Liver (tissue), 8 donors: ENCODE measurements at regions not wholly inside any gene's neighbourhood (a gene's known extent, or its start where the extent isn't known, plus 50 kb on each side); places are given as distances from the start of the nearest gene placed in this dataset.

ENCODE experiments used
- DNase-seq: peaks from one replicate; pipeline ENCODE4 v3.0.0-alpha.2; 2017; ENCODE audit warnings: low spot score
- H3K27ac ChIP-seq, 2 donors: one replicate each; pipeline ENCODE4 v1.7.0; 2013; ENCODE audit warnings: inconsistent platforms in 2 of 2, low read length in 2 of 2, control low read depth in 1 of 2, low read depth in 1 of 2, mild to moderate bottlenecking in 1 of 2
- H3K27me3 ChIP-seq, 4 donors: one replicate each; pipeline versions ENCODE4 v1.6.1 to v1.7.0; 2013; ENCODE audit warnings: low read length in 3 of 4, inconsistent platforms in 1 of 4, mild to moderate bottlenecking in 1 of 4, moderate library complexity in 1 of 4; ENCODE audit not compliant: control insufficient read depth in 4 of 4, insufficient read depth in 4 of 4
- H3K36me3 ChIP-seq, 4 donors: one replicate each; pipeline versions ENCODE4 v1.6.1 to v1.7.0; 2013; ENCODE audit warnings: low read length in 3 of 4, mild to moderate bottlenecking in 3 of 4, low read depth in 1 of 4, moderate library complexity in 1 of 4; ENCODE audit not compliant: control insufficient read depth in 4 of 4, insufficient read depth in 3 of 4
- H3K4me1 ChIP-seq, 4 donors: one replicate each; pipeline versions ENCODE4 v1.6.1 to v1.7.0; 2013; ENCODE audit warnings: low read length in 3 of 4, mild to moderate bottlenecking in 3 of 4, moderate library complexity in 1 of 4; ENCODE audit not compliant: control insufficient read depth in 4 of 4, insufficient read depth in 4 of 4
- H3K4me3 ChIP-seq, 3 donors: one replicate each; pipeline versions ENCODE4 v1.6.1 to v1.7.0; 2013; ENCODE audit warnings: low read length in 3 of 3, control low read depth in 1 of 3, low read depth in 1 of 3, mild to moderate bottlenecking in 1 of 3
- H3K9ac ChIP-seq, 2 donors: one replicate each; pipeline ENCODE4 v1.7.0; 2013; ENCODE audit warnings: low read length in 2 of 2, mild to moderate bottlenecking in 2 of 2, moderate library complexity in 2 of 2, control low read depth in 1 of 2, low read depth in 1 of 2
- H3K9me3 ChIP-seq, 4 donors: one replicate each; pipeline versions ENCODE4 v1.6.1 to v1.7.0; 2013; ENCODE audit warnings: low read length in 3 of 4; ENCODE audit not compliant: control insufficient read depth in 4 of 4
- EGR1 ChIP-seq, 2 donors: IDR thresholded peaks; 2 replicates each; pipeline ENCODE4 v1.6.1; 2016 to 2018; ENCODE audit warnings: antibody characterized with exemption in 2 of 2, low read depth in 2 of 2
- FOXA1 ChIP-seq: IDR thresholded peaks from 2 replicates; pipeline ENCODE4 v1.6.1; 2016; ENCODE audit warnings: antibody characterized with exemption
- FOXA2 ChIP-seq: IDR thresholded peaks from 2 replicates; pipeline ENCODE4 v1.6.1; 2016; ENCODE audit warnings: antibody characterized with exemption
- GABPA ChIP-seq, 2 donors: IDR thresholded peaks in 1 of 2; conservative IDR thresholded peaks in 1 of 2; 2 replicates each; pipeline ENCODE4 v1.6.1; 2016; ENCODE audit warnings: antibody characterized with exemption in 2 of 2, mild to moderate bottlenecking in 1 of 2, moderate library complexity in 1 of 2
- HNF4A ChIP-seq, 2 donors: conservative IDR thresholded peaks; 2 replicates each; pipeline ENCODE4 v1.6.1; 2016; ENCODE audit warnings: antibody characterized with exemption in 2 of 2, mild to moderate bottlenecking in 2 of 2
- HNF4G ChIP-seq: IDR thresholded peaks from 2 replicates; pipeline ENCODE4 v1.6.1; 2016; ENCODE audit warnings: antibody characterized with exemption
- JUND ChIP-seq, 2 donors: IDR thresholded peaks; 2 replicates each; pipeline ENCODE4 v1.6.1; 2016; ENCODE audit warnings: antibody characterized with exemption in 2 of 2
- NR2F2 ChIP-seq: IDR thresholded peaks from 2 replicates; pipeline ENCODE4 v1.6.1; 2016; ENCODE audit warnings: antibody characterized with exemption
- RXRA ChIP-seq, 2 donors: IDR thresholded peaks; 2 replicates each; pipeline ENCODE4 v1.6.1; 2017 to 2018; ENCODE audit warnings: antibody characterized with exemption in 2 of 2, mild to moderate bottlenecking in 1 of 2
- SP1 ChIP-seq: IDR thresholded peaks from 2 replicates; pipeline ENCODE4 v1.6.1; 2018; ENCODE audit warnings: antibody characterized with exemption, mild to moderate bottlenecking
- TAF1 ChIP-seq: conservative IDR thresholded peaks from 2 replicates; pipeline ENCODE4 v1.6.1; 2016; ENCODE audit warnings: antibody characterized with exemption, mild to moderate bottlenecking
- YY1 ChIP-seq: IDR thresholded peaks from 2 replicates; pipeline ENCODE4 v1.6.1; 2016; ENCODE audit warnings: antibody characterized with exemption, mild to moderate bottlenecking
- WGBS: extraction: QIAGEN DNeasy Blood & Tissue Kit; methylation state at CpG from one replicate; pipeline ENCODE4 v1.1.7; 2013; 5-methylcytosine and 5-hydroxymethylcytosine counted together
- TF ChIP-seq, protein P1 (sequence below): IDR thresholded peaks from 2 replicates; pipeline ENCODE4 v1.6.1; 2016; ENCODE audit warnings: antibody characterized with exemption
- TF ChIP-seq, protein P2 (sequence below): IDR thresholded peaks from 2 replicates; pipeline ENCODE4 v1.6.1; 2016; ENCODE audit warnings: antibody characterized with exemption, mild to moderate bottlenecking
- TF ChIP-seq, protein P3 (sequence below): fragments of 150-350 bp; IDR thresholded peaks from 2 replicates; pipeline ENCODE4 v1.5.1; 2017; ENCODE audit warnings: improper control_type of control experiment, low read depth, low read length; ENCODE audit not compliant: missing input control
- TF ChIP-seq, protein P4 (sequence below): IDR thresholded peaks from 2 replicates; pipeline ENCODE4 v1.6.1; 2016; ENCODE audit warnings: antibody characterized with exemption
- donor health status: healthy.
- donor health status: healthy.
- donor health status: healthy.
- donor health status: healthy.
- donor health status: healthy.

DNA sequence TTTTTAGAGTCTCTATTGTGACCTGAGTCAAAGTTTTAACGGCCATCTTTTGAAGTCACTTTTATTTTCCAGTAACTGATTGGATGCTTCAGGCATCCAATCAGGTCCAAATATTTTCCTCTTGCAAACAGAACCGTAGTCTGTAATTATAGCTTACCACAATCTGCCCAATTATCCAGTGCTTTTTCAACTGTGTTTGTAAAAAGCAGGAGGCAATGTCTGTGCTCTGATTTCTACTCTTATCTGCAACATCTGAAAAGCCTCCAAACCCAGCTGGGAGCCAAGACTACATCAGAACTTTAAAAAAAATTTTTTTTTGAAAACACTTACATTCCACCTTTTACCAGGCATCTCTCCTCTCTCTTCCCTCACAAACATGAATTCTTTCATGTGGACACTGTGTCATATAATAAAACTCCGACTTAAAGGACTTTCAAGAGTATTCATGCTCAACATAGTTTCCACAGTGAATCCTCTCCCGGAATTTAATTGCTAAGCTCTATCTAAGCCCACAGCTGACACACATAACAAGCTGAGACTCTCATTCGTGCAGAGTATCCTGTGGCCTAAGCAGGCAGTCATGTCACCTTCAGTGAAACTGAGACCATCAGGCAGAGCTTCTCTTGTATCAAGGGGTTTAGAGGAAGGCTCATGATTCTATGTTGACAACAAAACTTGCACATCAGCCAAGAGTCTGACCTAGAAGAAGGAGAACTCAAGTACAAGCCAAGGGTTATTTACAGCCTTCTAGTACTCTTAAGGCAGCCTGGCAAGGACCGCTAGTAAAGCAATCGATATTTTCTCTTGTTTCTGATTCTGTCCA is 272.7 kb downstream of the TLE1 start:
- TF ChIP-seq, protein P1, sequence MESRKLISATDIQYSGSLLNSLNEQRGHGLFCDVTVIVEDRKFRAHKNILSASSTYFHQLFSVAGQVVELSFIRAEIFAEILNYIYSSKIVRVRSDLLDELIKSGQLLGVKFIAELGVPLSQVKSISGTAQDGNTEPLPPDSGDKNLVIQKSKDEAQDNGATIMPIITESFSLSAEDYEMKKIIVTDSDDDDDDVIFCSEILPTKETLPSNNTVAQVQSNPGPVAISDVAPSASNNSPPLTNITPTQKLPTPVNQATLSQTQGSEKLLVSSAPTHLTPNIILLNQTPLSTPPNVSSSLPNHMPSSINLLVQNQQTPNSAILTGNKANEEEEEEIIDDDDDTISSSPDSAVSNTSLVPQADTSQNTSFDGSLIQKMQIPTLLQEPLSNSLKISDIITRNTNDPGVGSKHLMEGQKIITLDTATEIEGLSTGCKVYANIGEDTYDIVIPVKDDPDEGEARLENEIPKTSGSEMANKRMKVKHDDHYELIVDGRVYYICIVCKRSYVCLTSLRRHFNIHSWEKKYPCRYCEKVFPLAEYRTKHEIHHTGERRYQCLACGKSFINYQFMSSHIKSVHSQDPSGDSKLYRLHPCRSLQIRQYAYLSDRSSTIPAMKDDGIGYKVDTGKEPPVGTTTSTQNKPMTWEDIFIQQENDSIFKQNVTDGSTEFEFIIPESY: no peak
- TF ChIP-seq JUND (IDR thresholded peaks at IDR 0.05) (no peak), FOXA1 (no peak), GABPA (IDR thresholded peaks at IDR 0.05 in 1 of 2, conservative IDR thresholded peaks at IDR 0.05 in 1 of 2) (no peak), EGR1 (IDR thresholded peaks at IDR 0.05; ENCODE audit: low read depth in 2 of 2) (no peak), SP1 (no peak), RXRA (IDR thresholded peaks at IDR 0.05) (no peak), HNF4A (conservative IDR thresholded peaks at IDR 0.05) (no peak), FOXA2 (no peak), YY1 (no peak)
- TF ChIP-seq, protein P2, sequence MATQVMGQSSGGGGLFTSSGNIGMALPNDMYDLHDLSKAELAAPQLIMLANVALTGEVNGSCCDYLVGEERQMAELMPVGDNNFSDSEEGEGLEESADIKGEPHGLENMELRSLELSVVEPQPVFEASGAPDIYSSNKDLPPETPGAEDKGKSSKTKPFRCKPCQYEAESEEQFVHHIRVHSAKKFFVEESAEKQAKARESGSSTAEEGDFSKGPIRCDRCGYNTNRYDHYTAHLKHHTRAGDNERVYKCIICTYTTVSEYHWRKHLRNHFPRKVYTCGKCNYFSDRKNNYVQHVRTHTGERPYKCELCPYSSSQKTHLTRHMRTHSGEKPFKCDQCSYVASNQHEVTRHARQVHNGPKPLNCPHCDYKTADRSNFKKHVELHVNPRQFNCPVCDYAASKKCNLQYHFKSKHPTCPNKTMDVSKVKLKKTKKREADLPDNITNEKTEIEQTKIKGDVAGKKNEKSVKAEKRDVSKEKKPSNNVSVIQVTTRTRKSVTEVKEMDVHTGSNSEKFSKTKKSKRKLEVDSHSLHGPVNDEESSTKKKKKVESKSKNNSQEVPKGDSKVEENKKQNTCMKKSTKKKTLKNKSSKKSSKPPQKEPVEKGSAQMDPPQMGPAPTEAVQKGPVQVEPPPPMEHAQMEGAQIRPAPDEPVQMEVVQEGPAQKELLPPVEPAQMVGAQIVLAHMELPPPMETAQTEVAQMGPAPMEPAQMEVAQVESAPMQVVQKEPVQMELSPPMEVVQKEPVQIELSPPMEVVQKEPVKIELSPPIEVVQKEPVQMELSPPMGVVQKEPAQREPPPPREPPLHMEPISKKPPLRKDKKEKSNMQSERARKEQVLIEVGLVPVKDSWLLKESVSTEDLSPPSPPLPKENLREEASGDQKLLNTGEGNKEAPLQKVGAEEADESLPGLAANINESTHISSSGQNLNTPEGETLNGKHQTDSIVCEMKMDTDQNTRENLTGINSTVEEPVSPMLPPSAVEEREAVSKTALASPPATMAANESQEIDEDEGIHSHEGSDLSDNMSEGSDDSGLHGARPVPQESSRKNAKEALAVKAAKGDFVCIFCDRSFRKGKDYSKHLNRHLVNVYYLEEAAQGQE: no peak
- H3K9me3 ChIP-seq: no peaks in the 10 kb centered on the region
- no peak overlapping the region for H3K27ac ChIP-seq
- H3K36me3 ChIP-seq: no peaks in the 10 kb centered on the region
- H3K4me3 ChIP-seq: no peak overlapping the region
- no peak overlapping the region for H3K9ac ChIP-seq
- no peaks in the 10 kb centered on the region for H3K4me1 ChIP-seq
- WGBS: 82% methylated on average over 7 of the region's 7 CpGs
- no peak for DNase-seq
- H3K27me3 ChIP-seq: no peaks in the 10 kb centered on the region

DNA sequence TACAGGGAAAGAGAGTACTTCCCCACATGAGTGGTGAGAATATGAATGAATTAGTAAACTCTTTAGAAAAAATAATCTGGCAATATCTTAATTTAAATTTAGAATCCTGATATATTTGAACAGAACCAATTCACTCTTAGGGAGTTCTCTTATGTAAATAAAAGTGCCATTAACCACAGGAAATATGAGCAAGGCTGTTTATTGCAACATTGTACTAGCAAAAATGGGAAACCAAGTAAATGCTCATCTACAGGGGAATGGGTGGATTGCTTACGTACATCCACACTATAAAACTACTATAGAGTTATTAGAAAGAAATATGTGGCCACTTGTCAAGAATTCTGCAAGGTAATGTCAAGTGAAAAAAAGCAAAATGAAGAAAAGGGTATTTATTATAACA is 274.5 kb downstream of the TLE1 start:
- Histone ChIP-seq H3K27me3 (no peaks in the 10 kb centered on the region), H3K27ac (no peak overlapping the region), H3K4me1 (no peaks in the 10 kb centered on the region), H3K36me3 (no peaks in the 10 kb centered on the region), H3K9me3 (no peaks in the 10 kb centered on the region), H3K4me3 (no peak overlapping the region), H3K9ac (no peak overlapping the region)
- 89% methylated on average over 1 of the region's 1 CpG for WGBS
- no peak for DNase-seq
- TF ChIP-seq, protein P2: no peak
- TF ChIP-seq, protein P3, sequence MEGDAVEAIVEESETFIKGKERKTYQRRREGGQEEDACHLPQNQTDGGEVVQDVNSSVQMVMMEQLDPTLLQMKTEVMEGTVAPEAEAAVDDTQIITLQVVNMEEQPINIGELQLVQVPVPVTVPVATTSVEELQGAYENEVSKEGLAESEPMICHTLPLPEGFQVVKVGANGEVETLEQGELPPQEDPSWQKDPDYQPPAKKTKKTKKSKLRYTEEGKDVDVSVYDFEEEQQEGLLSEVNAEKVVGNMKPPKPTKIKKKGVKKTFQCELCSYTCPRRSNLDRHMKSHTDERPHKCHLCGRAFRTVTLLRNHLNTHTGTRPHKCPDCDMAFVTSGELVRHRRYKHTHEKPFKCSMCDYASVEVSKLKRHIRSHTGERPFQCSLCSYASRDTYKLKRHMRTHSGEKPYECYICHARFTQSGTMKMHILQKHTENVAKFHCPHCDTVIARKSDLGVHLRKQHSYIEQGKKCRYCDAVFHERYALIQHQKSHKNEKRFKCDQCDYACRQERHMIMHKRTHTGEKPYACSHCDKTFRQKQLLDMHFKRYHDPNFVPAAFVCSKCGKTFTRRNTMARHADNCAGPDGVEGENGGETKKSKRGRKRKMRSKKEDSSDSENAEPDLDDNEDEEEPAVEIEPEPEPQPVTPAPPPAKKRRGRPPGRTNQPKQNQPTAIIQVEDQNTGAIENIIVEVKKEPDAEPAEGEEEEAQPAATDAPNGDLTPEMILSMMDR: no peak
- TF ChIP-seq JUND (IDR thresholded peaks at IDR 0.05) (no peak), RXRA (IDR thresholded peaks at IDR 0.05) (no peak), EGR1 (IDR thresholded peaks at IDR 0.05; ENCODE audit: low read depth in 2 of 2) (no peak), HNF4G (no peak), FOXA2 (no peak), FOXA1 (no peak), SP1 (no peak), TAF1 (no peak), YY1 (no peak), NR2F2 (no peak), HNF4A (conservative IDR thresholded peaks at IDR 0.05) (no peak), GABPA (IDR thresholded peaks at IDR 0.05 in 1 of 2, conservative IDR thresholded peaks at IDR 0.05 in 1 of 2) (no peak)
- TF ChIP-seq, protein P1: no peak
- TF ChIP-seq, protein P4, sequence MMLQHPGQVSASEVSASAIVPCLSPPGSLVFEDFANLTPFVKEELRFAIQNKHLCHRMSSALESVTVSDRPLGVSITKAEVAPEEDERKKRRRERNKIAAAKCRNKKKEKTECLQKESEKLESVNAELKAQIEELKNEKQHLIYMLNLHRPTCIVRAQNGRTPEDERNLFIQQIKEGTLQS: no peak
